GM19463 (cell line): ENCODE measurements at regions not wholly inside any gene's neighbourhood (a gene's known extent, or its start where the extent isn't known, plus 50 kb on each side); places are given as distances from the start of the nearest gene placed in this dataset.
"Not testable (repeated sequence)": the region's sequence is repeated elsewhere in the genome, so short reads cannot be mapped to it uniquely, and the experiment has no call there.

Source experiments
- ATAC-seq: cut with Tn5 transposase; IDR thresholded peaks from one replicate; pipeline ENCODE4 v1.9.1; 2021; ENCODE audit warnings: mild to moderate bottlenecking, moderate library complexity; ENCODE audit not compliant: unreplicated experiment

- no peak for ATAC-seq
Measured at GRCh38 chr2:223459328-223459939, 142.7 kb downstream of the SCG2 start.

GRCh38 chr2:223460209-223460608 is 142.0 kb downstream of the SCG2 start:
- ATAC-seq: no peak

- no peak for ATAC-seq
Measured at GRCh38 chr2:223460774-223461211, 141.4 kb downstream of the SCG2 start.

GRCh38 chr2:223464071-223464470 is 138.1 kb downstream of the SCG2 start:
- no peak for ATAC-seq

- no peak for ATAC-seq
Measured at GRCh38 chr2:223465793-223466192, 136.4 kb downstream of the SCG2 start.

- no peak for ATAC-seq
Measured at GRCh38 chr2:223467196-223467595, 135.0 kb downstream of the SCG2 start.

GRCh38 chr2:223469270-223470046 is 132.7 kb downstream of the SCG2 start:
- peak; percentile 69 for ATAC-seq

GRCh38 chr2:223470602-223471001 is 131.6 kb downstream of the SCG2 start:
- ATAC-seq: no peak

- ATAC-seq: no peak
Measured at GRCh38 chr2:223472771-223473170, 129.4 kb downstream of the SCG2 start.

GRCh38 chr2:223474893-223475292 is 127.3 kb downstream of the SCG2 start:
- ATAC-seq: no peak

- ATAC-seq: no peak
Measured at GRCh38 chr2:223475901-223476300, 126.3 kb downstream of the SCG2 start.

GRCh38 chr2:223477318-223477717 is 124.8 kb downstream of the SCG2 start:
- ATAC-seq: no peak

- ATAC-seq: no peak
Measured at GRCh38 chr2:223481486-223481885, 120.7 kb downstream of the SCG2 start.

GRCh38 chr2:223486751-223487150 is 115.4 kb downstream of the SCG2 start:
- ATAC-seq: no peak

- ATAC-seq: no peak
Measured at GRCh38 chr2:223487214-223487846, 114.8 kb downstream of the SCG2 start.

GRCh38 chr2:223488814-223489213 is 113.3 kb downstream of the SCG2 start:
- ATAC-seq: no peak

GRCh38 chr2:223494496-223494895 is 107.7 kb downstream of the SCG2 start:
- no peak for ATAC-seq

GRCh38 chr2:223494942-223495341 is 107.2 kb downstream of the SCG2 start:
- ATAC-seq: no peak

- ATAC-seq: not testable (repeated sequence)
Measured at GRCh38 chr2:223496853-223497252, 105.3 kb downstream of the SCG2 start.

GRCh38 chr2:223500709-223501108 is 101.5 kb downstream of the SCG2 start:
- ATAC-seq: no peak

GRCh38 chr2:223501641-223502040 is 100.5 kb downstream of the SCG2 start:
- ATAC-seq: no peak

- no peak for ATAC-seq
Measured at GRCh38 chr2:223503746-223504145, 98.4 kb downstream of the SCG2 start.
